BJ (cell line): ENCODE measurements at regions not wholly inside any gene's neighbourhood (a gene's known extent, or its start where the extent isn't known, plus 50 kb on each side); places are given as distances from the start of the nearest gene placed in this dataset.

Experiments
- CTCF ChIA-PET: fragments of 350-600 bp; formaldehyde crosslinking; extraction: SDS; loops from one replicate; lab custom pipeline; 2021; ENCODE audit warnings: antibody characterized with exemption, inconsistent platforms; lab: Yijun Ruan, JAX
- POLR2A ChIA-PET: fragments of 300-600 bp; sonication (Branson Sonifier 250); formaldehyde crosslinking; extraction: SDS; loops from one replicate; lab custom pipeline; 2021; ENCODE audit warnings: antibody characterized with exemption; lab: Charles Lee
- DNase-seq: peaks from one replicate; pipeline ENCODE4 v3.0.0-alpha.2; 2011; ENCODE audit warnings: low read depth
- H3K27me3 ChIP-seq: 2 replicates; pipeline ENCODE4 v1.6.0; 2011; ENCODE audit warnings: low read length; ENCODE audit not compliant: control insufficient read depth, insufficient read depth
- H3K36me3 ChIP-seq: 2 replicates; pipeline ENCODE4 v1.5.1; 2011; ENCODE audit warnings: low read length; ENCODE audit not compliant: control insufficient read depth, insufficient read depth
- H3K4me3 ChIP-seq: 2 replicates; pipeline ENCODE4 v1.5.1; 2011; ENCODE audit warnings: low read depth, mild to moderate bottlenecking, control low read depth, low read length
- CTCF ChIP-seq: IDR thresholded peaks from 2 replicates; pipeline ENCODE4 v1.5.1; 2011; ENCODE audit warnings: low read depth, mild to moderate bottlenecking, control low read depth, inconsistent platforms, low read length, moderate library complexity; ENCODE audit not compliant: insufficient read depth

- POLR2A ChIA-PET, result no interaction called here
- Histone ChIP-seq H3K4me3 (no peak overlapping the region), H3K36me3 (no peaks in the 10 kb centered on the region), H3K27me3 (no peaks in the 10 kb centered on the region)
- CTCF ChIA-PET, result no interaction called here
- no peak for TF ChIP-seq CTCF
- DNase-seq, result no peak
These were observed 259.3 kb upstream of the SHH start for GRCh38 chr7:156071612-156072011.

- DNase-seq, result no peak
- TF ChIP-seq CTCF, result no peak
- Histone ChIP-seq H3K36me3 (no peaks in the 10 kb centered on the region), H3K4me3 (no peak overlapping the region), H3K27me3 (no peaks in the 10 kb centered on the region)
- ChIA-PET CTCF (no interaction called here), POLR2A (no interaction called here)
These were observed 257.6 kb upstream of the SHH start for GRCh38 chr7:156069891-156070290.

- ChIA-PET POLR2A (no interaction called here), CTCF (no interaction called here)
- no peak for DNase-seq
These were observed 254.9 kb upstream of the SHH start for GRCh38 chr7:156067156-156067555.

GRCh38 chr7:156065400-156065799 lies 253.1 kb upstream of the SHH start:
- no peak for TF ChIP-seq CTCF
- ChIA-PET POLR2A (no interaction called here), CTCF (no interaction called here)
- H3K4me3 ChIP-seq, result no peak overlapping the region
- no peaks in the 10 kb centered on the region for H3K27me3 ChIP-seq
- no peaks in the 10 kb centered on the region for H3K36me3 ChIP-seq
- no peak for DNase-seq

More at GRCh38 chr7:156067156-156067555, 254.9 kb upstream of the SHH start:
- TF ChIP-seq CTCF, result no peak
- Histone ChIP-seq H3K36me3 (no peaks in the 10 kb centered on the region), H3K4me3 (no peak overlapping the region), H3K27me3 (no peaks in the 10 kb centered on the region)

GRCh38 chr7:156064971-156065386 lies 252.7 kb upstream of the SHH start:
- ChIA-PET POLR2A (no interaction called here), CTCF (no interaction called here)
- Histone ChIP-seq H3K36me3 (no peaks in the 10 kb centered on the region), H3K4me3 (no peak overlapping the region), H3K27me3 (no peaks in the 10 kb centered on the region)
- no peak for TF ChIP-seq CTCF
- DNase-seq, result no peak
